LoVo (cell line): ENCODE measurements at regions not wholly inside any gene's neighbourhood (a gene's known extent, or its start where the extent isn't known, plus 50 kb on each side); places are given as distances from the start of the nearest gene placed in this dataset.

Source experiments
- DNase-seq: peaks from one replicate; pipeline ENCODE4 v3.0.0-alpha.2; 2016; ENCODE audit warnings: low spot score

GRCh38 chr5:53825926-53826325 lies 265.5 kb downstream of the NDUFS4 start:
- no peak for DNase-seq

GRCh38 chr5:53826504-53826903 lies 266.1 kb downstream of the NDUFS4 start:
- no peak for DNase-seq

- DNase-seq = no peak
Measured at GRCh38 chr5:53827211-53827651, 266.8 kb downstream of the NDUFS4 start.

- no peak for DNase-seq
Measured at GRCh38 chr5:53831496-53831895, 271.1 kb downstream of the NDUFS4 start.
